NK-92 treated with Interleukin-12 subunit alpha and Interleukin-12 subunit beta, amount 100 ng/mL, for 24 hours (cell line): ENCODE measurements at regions not wholly inside any gene's neighbourhood (a gene's known extent, or its start where the extent isn't known, plus 50 kb on each side); places are given as distances from the start of the nearest gene placed in this dataset.

Experiments
- DNase-seq: peaks from one replicate; lab custom pipeline; 2025; lab: John Stamatoyannopoulos, UW

- DNase-seq = no peak
These were observed 184.2 kb downstream of the KCNA5 start for GRCh38 chr12:5227708-5228373.

GRCh38 chr12:5230156-5230555 lies 186.5 kb downstream of the KCNA5 start:
- no peak for DNase-seq

GRCh38 chr12:5230861-5231260 lies 187.2 kb downstream of the KCNA5 start:
- DNase-seq = no peak

GRCh38 chr12:5232291-5232690 lies 188.6 kb downstream of the KCNA5 start:
- no peak for DNase-seq

- no peak for DNase-seq
These were observed 189.3 kb downstream of the KCNA5 start for GRCh38 chr12:5232826-5233500.

GRCh38 chr12:5236022-5236640 lies 192.5 kb downstream of the KCNA5 start:
- DNase-seq = no peak

GRCh38 chr12:5242440-5242839 lies 189.5 kb upstream of the NTF3 start:
- no peak for DNase-seq

GRCh38 chr12:5243014-5243413 lies 188.9 kb upstream of the NTF3 start:
- DNase-seq = no peak

GRCh38 chr12:5244513-5244972 lies 187.4 kb upstream of the NTF3 start:
- DNase-seq = no peak

GRCh38 chr12:5246196-5246595 lies 185.7 kb upstream of the NTF3 start:
- no peak for DNase-seq

GRCh38 chr12:5247144-5247543 lies 184.8 kb upstream of the NTF3 start:
- DNase-seq = no peak

GRCh38 chr12:5248230-5248629 lies 183.7 kb upstream of the NTF3 start:
- no peak for DNase-seq

GRCh38 chr12:5248999-5249526 lies 182.8 kb upstream of the NTF3 start:
- no peak for DNase-seq

GRCh38 chr12:5251092-5251491 lies 180.8 kb upstream of the NTF3 start:
- no peak for DNase-seq

- no peak for DNase-seq
These were observed 180.1 kb upstream of the NTF3 start for GRCh38 chr12:5251786-5252185.

GRCh38 chr12:5254703-5255102 lies 177.2 kb upstream of the NTF3 start:
- DNase-seq = no peak

- DNase-seq = no peak
These were observed 174.0 kb upstream of the NTF3 start for GRCh38 chr12:5257763-5258495.

GRCh38 chr12:5258498-5258897 lies 173.4 kb upstream of the NTF3 start:
- DNase-seq = no peak

GRCh38 chr12:5258926-5259325 lies 173.0 kb upstream of the NTF3 start:
- DNase-seq = no peak

- no peak for DNase-seq
These were observed 172.4 kb upstream of the NTF3 start for GRCh38 chr12:5259523-5259922.

GRCh38 chr12:5260086-5260485 lies 171.8 kb upstream of the NTF3 start:
- DNase-seq = no peak

GRCh38 chr12:5260591-5261086 lies 171.3 kb upstream of the NTF3 start:
- no peak for DNase-seq
